Naive B cell (primary cell): ENCODE measurements at regions not wholly inside any gene's neighbourhood (a gene's known extent, or its start where the extent isn't known, plus 50 kb on each side); places are given as distances from the start of the nearest gene placed in this dataset.
"Not testable (repeated sequence)": the region's sequence is repeated elsewhere in the genome, so short reads cannot be mapped to it uniquely, and the experiment has no call there.

Experiments
- ATAC-seq, 2 donors: fragments of 150-1000 bp; cut with Tn5 transposase; 2 replicates each; pipeline ENCODE4 v1.10.0; 2021; ENCODE audit warnings: low read depth in 2 of 2, mild to moderate bottlenecking in 2 of 2, moderate library complexity in 2 of 2
- DNase-seq: peaks from one replicate; pipeline ENCODE4 v3.0.0; 2022
- H3K27ac Mint-ChIP-seq, 6 donors: one replicate each; pipeline ENCODE4 v1.8.0; 2020 to 2022; ENCODE audit warnings: mild to moderate bottlenecking in 6 of 6, mixed read lengths in 6 of 6, moderate library complexity in 5 of 6, inconsistent platforms in 2 of 6
- H3K27me3 Mint-ChIP-seq, 3 donors: one replicate each; pipeline ENCODE4 v1.8.0; 2021 to 2022; ENCODE audit warnings: mixed read lengths in 3 of 3, mild to moderate bottlenecking in 1 of 3
- H3K36me3 Mint-ChIP-seq, 2 donors: one replicate each; pipeline ENCODE4 v1.8.0; 2020 to 2022; ENCODE audit warnings: mixed read lengths in 2 of 2, inconsistent platforms in 1 of 2, mild to moderate bottlenecking in 1 of 2
- H3K4me1 Mint-ChIP-seq, 3 donors: one replicate each; pipeline ENCODE4 v1.8.0; 2020 to 2022; ENCODE audit warnings: mixed read lengths in 3 of 3, inconsistent platforms in 1 of 3, mild to moderate bottlenecking in 1 of 3, moderate library complexity in 1 of 3
- H3K4me3 Mint-ChIP-seq, 8 donors: one replicate each; pipeline ENCODE4 v1.8.0; 2020 to 2022; ENCODE audit warnings: mild to moderate bottlenecking in 8 of 8, mixed read lengths in 8 of 8, moderate library complexity in 8 of 8, inconsistent platforms in 2 of 8
- H3K9me3 Mint-ChIP-seq, 7 donors: one replicate each; pipeline ENCODE4 v1.8.0; 2020 to 2022; ENCODE audit warnings: mixed read lengths in 7 of 7, mild to moderate bottlenecking in 5 of 7, inconsistent platforms in 2 of 7, moderate library complexity in 1 of 7

- ATAC-seq (no peak), DNase-seq (no peak)
- H3K4me3 Mint-ChIP-seq: peak overlapping the region in 1 of 8 donors; percentile 33
- H3K27me3 Mint-ChIP-seq: peaks cover 0 to 36% (median 0%) of the 10 kb centered on the region in 3 donors
- peak overlapping the region in 1 of 6 donors; percentile 47 for H3K27ac Mint-ChIP-seq
- H3K9me3 Mint-ChIP-seq: no peaks in the 10 kb centered on the region
- no peaks in the 10 kb centered on the region for H3K4me1 Mint-ChIP-seq
- no peaks in the 10 kb centered on the region for H3K36me3 Mint-ChIP-seq
These were observed 111.0 kb downstream of the MRPL57 start for GRCh38 chr13:21287331-21287907.

- ATAC-seq (no peak), DNase-seq (no peak)
- no peaks in the 10 kb centered on the region for H3K9me3 Mint-ChIP-seq
- peaks cover 0 to 22% (median 0%) of the 10 kb centered on the region in 3 donors for H3K27me3 Mint-ChIP-seq
- H3K4me3 Mint-ChIP-seq: no peak overlapping the region
- H3K36me3 Mint-ChIP-seq: no peaks in the 10 kb centered on the region
- H3K4me1 Mint-ChIP-seq: no peaks in the 10 kb centered on the region
- no peak overlapping the region for H3K27ac Mint-ChIP-seq
These were observed 113.0 kb downstream of the MRPL57 start for GRCh38 chr13:21289475-21289874.

- H3K27me3 Mint-ChIP-seq: peaks cover 0 to 12% (median 0%) of the 10 kb centered on the region in 3 donors
- H3K36me3 Mint-ChIP-seq, H3K4me3 Mint-ChIP-seq, H3K4me1 Mint-ChIP-seq, H3K9me3 Mint-ChIP-seq, H3K27ac Mint-ChIP-seq, ATAC-seq, DNase-seq: not testable (repeated sequence)
These were observed 114.1 kb downstream of the MRPL57 start for GRCh38 chr13:21290442-21291002.

- no peak overlapping the region for H3K27ac Mint-ChIP-seq
- H3K9me3 Mint-ChIP-seq: no peaks in the 10 kb centered on the region
- peaks cover 0 to under 1% (median under 1%) of the 10 kb centered on the region in 3 donors for H3K4me1 Mint-ChIP-seq
- no peak for ATAC-seq
- H3K4me3 Mint-ChIP-seq: no peak overlapping the region
- H3K36me3 Mint-ChIP-seq: no peaks in the 10 kb centered on the region
- no peak for DNase-seq
- peaks cover 0 to 12% (median 0%) of the 10 kb centered on the region in 3 donors for H3K27me3 Mint-ChIP-seq
These were observed 115.4 kb downstream of the MRPL57 start for GRCh38 chr13:21291840-21292239.

- Mint-ChIP-seq H3K4me3 (peak overlapping the region in 6 of 8 donors; percentile 52 to 93 (median 88)), H3K27ac (peak overlapping the region in 4 of 6 donors; percentile 49 to 72 (median 68)), H3K4me1 (peaks cover 17 to 25% (median 20%) of the 10 kb centered on the region in 3 donors)
- H3K9me3 Mint-ChIP-seq, H3K36me3 Mint-ChIP-seq, ATAC-seq, H3K27me3 Mint-ChIP-seq: not testable (repeated sequence)
- peak; percentile 9 for DNase-seq
These were observed 120.5 kb downstream of the MRPL57 start for GRCh38 chr13:21296991-21297390.

- Mint-ChIP-seq H3K4me3 (peak overlapping the region; percentile 86 to 94 (median 92)), H3K9me3 (no peaks in the 10 kb centered on the region), H3K4me1 (peaks cover 17 to 25% (median 20%) of the 10 kb centered on the region in 3 donors), H3K36me3 (no peaks in the 10 kb centered on the region), H3K27ac (peak overlapping the region in 5 of 6 donors; percentile 49 to 95 (median 67)), H3K27me3 (no peaks in the 10 kb centered on the region)
- ATAC-seq (no peak), DNase-seq (no peak)
These were observed 121.0 kb downstream of the MRPL57 start for GRCh38 chr13:21297447-21297846.

- DNase-seq (peak; percentile 85), ATAC-seq (peak; percentile 96)
- Mint-ChIP-seq H3K27ac (peak overlapping the region; percentile 65 to 95 (median 76)), H3K36me3 (no peaks in the 10 kb centered on the region), H3K9me3 (no peaks in the 10 kb centered on the region), H3K27me3 (no peaks in the 10 kb centered on the region), H3K4me1 (peaks cover 17 to 25% (median 20%) of the 10 kb centered on the region in 3 donors), H3K4me3 (peak overlapping the region; percentile 86 to 94 (median 92))
These were observed 121.7 kb downstream of the MRPL57 start for GRCh38 chr13:21297914-21298831.

GRCh38 chr13:21304256-21304655 is 127.8 kb downstream of the MRPL57 start:
- Mint-ChIP-seq H3K4me3 (no peak overlapping the region), H3K4me1 (peaks cover under 1 to 2% (median under 1%) of the 10 kb centered on the region in 3 donors), H3K9me3 (no peaks in the 10 kb centered on the region), H3K36me3 (no peaks in the 10 kb centered on the region), H3K27me3 (no peaks in the 10 kb centered on the region), H3K27ac (peak overlapping the region in 1 of 6 donors; percentile 8)
- no peak for DNase-seq
- no peak for ATAC-seq

- H3K36me3 Mint-ChIP-seq, ATAC-seq, H3K9me3 Mint-ChIP-seq, DNase-seq, H3K27me3 Mint-ChIP-seq, H3K27ac Mint-ChIP-seq, H3K4me1 Mint-ChIP-seq, H3K4me3 Mint-ChIP-seq: not testable (repeated sequence)
These were observed 130.0 kb downstream of the MRPL57 start for GRCh38 chr13:21306300-21307073.

GRCh38 chr13:21307158-21307557 is 130.7 kb downstream of the MRPL57 start:
- DNase-seq, H3K9me3 Mint-ChIP-seq, H3K4me3 Mint-ChIP-seq, H3K27me3 Mint-ChIP-seq, H3K27ac Mint-ChIP-seq, ATAC-seq, H3K36me3 Mint-ChIP-seq, H3K4me1 Mint-ChIP-seq: not testable (repeated sequence)

- Mint-ChIP-seq H3K27ac (no peak overlapping the region), H3K27me3 (no peaks in the 10 kb centered on the region), H3K4me3 (peak overlapping the region in 1 of 8 donors; percentile 56), H3K9me3 (no peaks in the 10 kb centered on the region), H3K36me3 (no peaks in the 10 kb centered on the region), H3K4me1 (no peaks in the 10 kb centered on the region)
- no peak for ATAC-seq
- no peak for DNase-seq
These were observed 132.4 kb downstream of the MRPL57 start for GRCh38 chr13:21308906-21309305.

- DNase-seq: no peak
These were observed 133.2 kb downstream of the MRPL57 start for GRCh38 chr13:21309542-21310172.

GRCh38 chr13:21310220-21310619 is 133.8 kb downstream of the MRPL57 start:
- DNase-seq (no peak), ATAC-seq (no peak)
- H3K4me1 Mint-ChIP-seq: no peaks in the 10 kb centered on the region
- H3K36me3 Mint-ChIP-seq: no peaks in the 10 kb centered on the region
- H3K27ac Mint-ChIP-seq: no peak overlapping the region
- H3K9me3 Mint-ChIP-seq: no peaks in the 10 kb centered on the region
- no peaks in the 10 kb centered on the region for H3K27me3 Mint-ChIP-seq
- no peak overlapping the region for H3K4me3 Mint-ChIP-seq

More at GRCh38 chr13:21309542-21310172, 133.2 kb downstream of the MRPL57 start:
- no peak for ATAC-seq
- Mint-ChIP-seq H3K4me3 (no peak overlapping the region), H3K27me3 (no peaks in the 10 kb centered on the region), H3K9me3 (no peaks in the 10 kb centered on the region), H3K4me1 (no peaks in the 10 kb centered on the region), H3K36me3 (no peaks in the 10 kb centered on the region), H3K27ac (no peak overlapping the region)
